Stimulated activated naive CD8-positive, alpha-beta T cell treated with anti-CD3 and anti-CD28 coated beads, Interleukin-15, amount 100 ng/mL, for 72 hours (primary cell): ENCODE measurements at regions not wholly inside any gene's neighbourhood (a gene's known extent, or its start where the extent isn't known, plus 50 kb on each side); places are given as distances from the start of the nearest gene placed in this dataset.

Experiments used
- ATAC-seq: fragments of 150-1000 bp; cut with Tn5 transposase; 2 replicates; pipeline ENCODE4 v1.10.0; 2021; ENCODE audit warnings: mild to moderate bottlenecking, moderate library complexity
- DNase-seq, 2 donors: peaks; one replicate each; pipeline ENCODE4 v3.0.0; 2021 to 2022
- H3K27ac Mint-ChIP-seq, 2 donors: one replicate each; pipeline ENCODE4 v1.8.0; 2022; ENCODE audit warnings: mild to moderate bottlenecking in 2 of 2, mixed read lengths in 2 of 2, moderate library complexity in 2 of 2
- H3K27me3 Mint-ChIP-seq: one replicate; pipeline ENCODE4 v1.8.0; 2022; ENCODE audit warnings: mixed read lengths
- H3K4me1 Mint-ChIP-seq: one replicate; pipeline ENCODE4 v1.8.0; 2022; ENCODE audit warnings: mild to moderate bottlenecking, mixed read lengths
- H3K4me3 Mint-ChIP-seq, 2 donors: one replicate each; pipeline ENCODE4 v1.8.0; 2022; ENCODE audit warnings: mild to moderate bottlenecking in 2 of 2, mixed read lengths in 2 of 2, moderate library complexity in 1 of 2
- H3K9me3 Mint-ChIP-seq, 2 donors: one replicate each; pipeline ENCODE4 v1.8.0; 2022; ENCODE audit warnings: mixed read lengths in 2 of 2

- Mint-ChIP-seq H3K27ac (no peak overlapping the region), H3K4me3 (no peak overlapping the region)
- no peak for ATAC-seq
Observed at GRCh38 chr6:138685257-138685656, 88.3 kb upstream of the CCDC28A start.

GRCh38 chr6:138685781-138686180 lies 87.8 kb upstream of the CCDC28A start:
- ATAC-seq = no peak
- Mint-ChIP-seq H3K9me3 (no peaks in the 10 kb centered on the region), H3K4me3 (no peak overlapping the region), H3K27me3 (no peaks in the 10 kb centered on the region), H3K27ac (no peak overlapping the region), H3K4me1 (no peaks in the 10 kb centered on the region)
- no peak for DNase-seq

More at GRCh38 chr6:138685257-138685656, 88.3 kb upstream of the CCDC28A start:
- H3K9me3 Mint-ChIP-seq = no peaks in the 10 kb centered on the region
- DNase-seq = no peak
- H3K4me1 Mint-ChIP-seq = no peaks in the 10 kb centered on the region
- H3K27me3 Mint-ChIP-seq = no peaks in the 10 kb centered on the region

- peaks cover 3% of the 10 kb centered on the region for H3K4me1 Mint-ChIP-seq
- ATAC-seq (no peak), DNase-seq (no peak)
- peaks cover 19% of the 10 kb centered on the region for H3K27me3 Mint-ChIP-seq
- H3K4me3 Mint-ChIP-seq = no peak overlapping the region
- H3K27ac Mint-ChIP-seq = no peak overlapping the region
- H3K9me3 Mint-ChIP-seq = no peaks in the 10 kb centered on the region
Observed at GRCh38 chr6:138688580-138688979, 85.0 kb upstream of the CCDC28A start.

- no peak for ATAC-seq
- H3K4me3 Mint-ChIP-seq = no peak overlapping the region
- no peaks in the 10 kb centered on the region for H3K9me3 Mint-ChIP-seq
- peaks cover 5% of the 10 kb centered on the region for H3K4me1 Mint-ChIP-seq
- peaks cover 32% of the 10 kb centered on the region for H3K27me3 Mint-ChIP-seq
- no peak overlapping the region for H3K27ac Mint-ChIP-seq
- no peak for DNase-seq
Observed at GRCh38 chr6:138689849-138690248, 83.7 kb upstream of the CCDC28A start.

- peaks cover 5% of the 10 kb centered on the region for H3K4me1 Mint-ChIP-seq
- ATAC-seq (no peak), DNase-seq (no peak)
- H3K4me3 Mint-ChIP-seq = peak overlapping the region; percentile 60 to 68
- no peaks in the 10 kb centered on the region for H3K9me3 Mint-ChIP-seq
- peaks cover 37% of the 10 kb centered on the region for H3K27me3 Mint-ChIP-seq
- no peak overlapping the region for H3K27ac Mint-ChIP-seq
Observed at GRCh38 chr6:138690975-138691594, 82.5 kb upstream of the CCDC28A start.

- ATAC-seq (no peak), DNase-seq (no peak)
- peaks cover 40% of the 10 kb centered on the region for H3K27me3 Mint-ChIP-seq
- peaks cover 5% of the 10 kb centered on the region for H3K4me1 Mint-ChIP-seq
- no peak overlapping the region for H3K27ac Mint-ChIP-seq
- H3K9me3 Mint-ChIP-seq = no peaks in the 10 kb centered on the region
- H3K4me3 Mint-ChIP-seq = peak overlapping the region; percentile 60 to 68
Observed at GRCh38 chr6:138691595-138692057, 81.9 kb upstream of the CCDC28A start.

GRCh38 chr6:138692058-138692977 lies 81.3 kb upstream of the CCDC28A start:
- peaks cover 5% of the 10 kb centered on the region for H3K4me1 Mint-ChIP-seq
- no peak overlapping the region for H3K27ac Mint-ChIP-seq
- H3K4me3 Mint-ChIP-seq = peak overlapping the region; percentile 85 to 88
- ATAC-seq = peak; percentile 76
- DNase-seq = peak; percentile 53 to 72
- peaks cover 45% of the 10 kb centered on the region for H3K27me3 Mint-ChIP-seq
- no peaks in the 10 kb centered on the region for H3K9me3 Mint-ChIP-seq

- ATAC-seq (peak; percentile 70), DNase-seq (peak; percentile 40 to 49)
- H3K4me3 Mint-ChIP-seq = peak overlapping the region; percentile 91 to 94
- no peaks in the 10 kb centered on the region for H3K9me3 Mint-ChIP-seq
- H3K27ac Mint-ChIP-seq = peak overlapping the region in 1 of 2 donors; percentile 47
- peaks cover 45% of the 10 kb centered on the region for H3K27me3 Mint-ChIP-seq
- H3K4me1 Mint-ChIP-seq = peaks cover 5% of the 10 kb centered on the region
Observed at GRCh38 chr6:138692978-138693909, 80.3 kb upstream of the CCDC28A start.

- peaks cover 45% of the 10 kb centered on the region for H3K27me3 Mint-ChIP-seq
- no peak for DNase-seq
Observed at GRCh38 chr6:138695193-138695592, 78.4 kb upstream of the CCDC28A start.

GRCh38 chr6:138714493-138714892 lies 59.1 kb upstream of the CCDC28A start:
- Mint-ChIP-seq H3K27ac (no peak overlapping the region), H3K27me3 (peaks cover 16% of the 10 kb centered on the region), H3K4me1 (no peaks in the 10 kb centered on the region), H3K4me3 (no peak overlapping the region), H3K9me3 (peaks cover 0 to 16% of the 10 kb centered on the region in 2 donors)
- ATAC-seq (no peak), DNase-seq (no peak)

More at GRCh38 chr6:138695193-138695592, 78.4 kb upstream of the CCDC28A start:
- no peaks in the 10 kb centered on the region for H3K9me3 Mint-ChIP-seq
- ATAC-seq = no peak
- no peak overlapping the region for H3K27ac Mint-ChIP-seq
- no peak overlapping the region for H3K4me3 Mint-ChIP-seq
- H3K4me1 Mint-ChIP-seq = peaks cover 5% of the 10 kb centered on the region

GRCh38 chr6:138716013-138716412 lies 57.6 kb upstream of the CCDC28A start:
- H3K4me1 Mint-ChIP-seq = no peaks in the 10 kb centered on the region
- no peak overlapping the region for H3K27ac Mint-ChIP-seq
- ATAC-seq = no peak
- H3K4me3 Mint-ChIP-seq = no peak overlapping the region
- DNase-seq = no peak
- H3K27me3 Mint-ChIP-seq = peaks cover 16% of the 10 kb centered on the region
- peaks cover 0 to 16% of the 10 kb centered on the region in 2 donors for H3K9me3 Mint-ChIP-seq

- DNase-seq (no peak), ATAC-seq (no peak)
- H3K27me3 Mint-ChIP-seq = peaks cover 9% of the 10 kb centered on the region
Observed at GRCh38 chr6:138716971-138717665, 56.5 kb upstream of the CCDC28A start.

GRCh38 chr6:138719011-138719635 lies 54.4 kb upstream of the CCDC28A start:
- no peak for DNase-seq
- Mint-ChIP-seq H3K4me1 (no peaks in the 10 kb centered on the region), H3K4me3 (no peak overlapping the region), H3K27ac (no peak overlapping the region), H3K9me3 (peaks cover 0 to 9% of the 10 kb centered on the region in 2 donors), H3K27me3 (peaks cover 7% of the 10 kb centered on the region)
- no peak for ATAC-seq

More at GRCh38 chr6:138716971-138717665, 56.5 kb upstream of the CCDC28A start:
- Mint-ChIP-seq H3K4me1 (no peaks in the 10 kb centered on the region), H3K9me3 (peaks cover 0 to 16% of the 10 kb centered on the region in 2 donors), H3K4me3 (no peak overlapping the region), H3K27ac (no peak overlapping the region)

GRCh38 chr6:138719744-138720143 lies 53.8 kb upstream of the CCDC28A start:
- no peak for ATAC-seq
- DNase-seq = no peak
- Mint-ChIP-seq H3K27ac (no peak overlapping the region), H3K27me3 (peaks cover 7% of the 10 kb centered on the region), H3K4me1 (no peaks in the 10 kb centered on the region), H3K9me3 (peaks cover 0 to 7% of the 10 kb centered on the region in 2 donors), H3K4me3 (no peak overlapping the region)
